GM13976 (cell line): ENCODE measurements at regions not wholly inside any gene's neighbourhood (a gene's known extent, or its start where the extent isn't known, plus 50 kb on each side); places are given as distances from the start of the nearest gene placed in this dataset.

Experiments used
- DNase-seq: peaks from one replicate; pipeline ENCODE4 v3.0.0; 2012; ENCODE audit warnings: low spot score
- in situ Hi-C: fragments of 300-500 bp; cut with MboI; formaldehyde crosslinking; loops from one replicate; pipeline ENCODE4 v1.12.0; 2022; ENCODE audit warnings: low sequenced_read_pairs, mixed read lengths, inconsistent platforms; ENCODE audit not compliant: unreplicated experiment
- TF ChIP-seq, protein P1 (sequence below): IDR thresholded peaks from 2 replicates; pipeline ENCODE4 v1.5.1; 2012; ENCODE audit warnings: borderline replicate concordance, mild to moderate bottlenecking; ENCODE audit not compliant: insufficient read depth; ENCODE audit errors: extremely low read depth, missing control alignments, control extremely low read depth

GRCh38 chr12:65755596-65755978, 68.7 kb upstream of the HMGA2 start:
- TF ChIP-seq, protein P1, sequence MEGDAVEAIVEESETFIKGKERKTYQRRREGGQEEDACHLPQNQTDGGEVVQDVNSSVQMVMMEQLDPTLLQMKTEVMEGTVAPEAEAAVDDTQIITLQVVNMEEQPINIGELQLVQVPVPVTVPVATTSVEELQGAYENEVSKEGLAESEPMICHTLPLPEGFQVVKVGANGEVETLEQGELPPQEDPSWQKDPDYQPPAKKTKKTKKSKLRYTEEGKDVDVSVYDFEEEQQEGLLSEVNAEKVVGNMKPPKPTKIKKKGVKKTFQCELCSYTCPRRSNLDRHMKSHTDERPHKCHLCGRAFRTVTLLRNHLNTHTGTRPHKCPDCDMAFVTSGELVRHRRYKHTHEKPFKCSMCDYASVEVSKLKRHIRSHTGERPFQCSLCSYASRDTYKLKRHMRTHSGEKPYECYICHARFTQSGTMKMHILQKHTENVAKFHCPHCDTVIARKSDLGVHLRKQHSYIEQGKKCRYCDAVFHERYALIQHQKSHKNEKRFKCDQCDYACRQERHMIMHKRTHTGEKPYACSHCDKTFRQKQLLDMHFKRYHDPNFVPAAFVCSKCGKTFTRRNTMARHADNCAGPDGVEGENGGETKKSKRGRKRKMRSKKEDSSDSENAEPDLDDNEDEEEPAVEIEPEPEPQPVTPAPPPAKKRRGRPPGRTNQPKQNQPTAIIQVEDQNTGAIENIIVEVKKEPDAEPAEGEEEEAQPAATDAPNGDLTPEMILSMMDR, result no peak
- in situ Hi-C loops, result no loop called here
- no peak for DNase-seq

- in situ Hi-C loops, result no loop called here
- TF ChIP-seq, protein P1, result no peak
- DNase-seq, result no peak
These were observed 68.0 kb upstream of the HMGA2 start for GRCh38 chr12:65756267-65756666.

- DNase-seq, result peak; percentile 69
- in situ Hi-C loops, result no loop called here
- TF ChIP-seq, protein P1, result no peak
These were observed 67.2 kb upstream of the HMGA2 start for GRCh38 chr12:65756956-65757511.

DNA sequence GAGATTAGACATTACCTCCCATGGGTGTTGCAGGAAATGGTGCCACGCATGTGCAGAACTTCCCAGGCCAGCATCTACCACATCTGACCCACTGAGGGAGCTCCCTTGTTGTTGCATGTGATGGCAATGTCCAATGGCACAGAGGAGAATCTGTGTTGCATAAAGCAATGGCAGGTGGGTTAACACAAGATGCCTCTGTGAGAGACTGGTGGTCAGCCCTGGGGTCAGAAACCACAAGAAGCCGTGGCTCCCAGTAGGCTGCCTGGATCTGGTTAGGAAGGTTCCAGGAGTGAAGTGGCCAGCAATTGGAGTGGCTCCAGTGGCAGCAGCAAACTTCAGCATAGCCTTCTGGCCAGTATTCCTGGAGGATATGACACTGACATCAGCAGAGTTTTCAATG, 65.9 kb upstream of the HMGA2 start:
- in situ Hi-C loops, result no loop called here
- TF ChIP-seq, protein P1, result no peak
- DNase-seq, result no peak

DNA sequence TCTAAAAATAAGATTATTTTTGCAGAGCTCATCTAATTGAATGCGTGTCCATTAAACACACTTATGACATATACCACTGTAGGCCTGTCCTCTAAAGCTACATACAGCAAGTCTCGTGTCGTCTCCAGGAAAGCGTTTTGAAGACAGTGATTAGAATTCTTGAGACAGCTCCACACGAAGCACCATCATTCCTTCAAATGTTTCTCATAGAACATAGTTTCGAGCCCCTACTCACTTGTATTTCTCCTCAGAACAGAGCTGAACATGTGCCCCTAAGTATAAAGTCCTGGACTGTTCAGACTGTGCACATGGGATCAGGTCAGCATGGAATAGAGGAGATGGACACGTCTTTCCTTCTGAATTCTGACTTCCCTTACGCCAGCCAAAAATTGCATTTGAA, 64.5 kb upstream of the HMGA2 start:
- TF ChIP-seq, protein P1, result no peak
- no peak for DNase-seq
- in situ Hi-C loops, result no loop called here

GRCh38 chr12:65761301-65761700, 63.0 kb upstream of the HMGA2 start:
- in situ Hi-C loops, result no loop called here
- TF ChIP-seq, protein P1, result no peak
- no peak for DNase-seq

- DNase-seq, result no peak
- in situ Hi-C loops, result no loop called here
- TF ChIP-seq, protein P1, result no peak
These were observed 60.0 kb upstream of the HMGA2 start for GRCh38 chr12:65764325-65764724.
